NCI-H446 (cell line): ENCODE measurements at regions not wholly inside any gene's neighbourhood (a gene's known extent, or its start where the extent isn't known, plus 50 kb on each side); places are given as distances from the start of the nearest gene placed in this dataset.

Source experiments
- DNase-seq, 2 experiments: peaks; one replicate each; lab custom pipeline; 2025; lab: John Stamatoyannopoulos, UW

- DNase-seq = no peak
These were observed 111.8 kb upstream of the RGMA start for GRCh38 chr15:93200837-93201226.

GRCh38 chr15:93200081-93200836 is 111.2 kb upstream of the RGMA start:
- no peak for DNase-seq

GRCh38 chr15:93196135-93196670 is 107.2 kb upstream of the RGMA start:
- DNase-seq = no peak

GRCh38 chr15:93195109-93195508 is 106.1 kb upstream of the RGMA start:
- no peak for DNase-seq

GRCh38 chr15:93190238-93190637 is 101.2 kb upstream of the RGMA start:
- DNase-seq = no peak

- no peak for DNase-seq
These were observed 100.5 kb upstream of the RGMA start for GRCh38 chr15:93189561-93189960.

- no peak for DNase-seq
These were observed 99.2 kb upstream of the RGMA start for GRCh38 chr15:93188236-93188635.

GRCh38 chr15:93185796-93186195 is 96.8 kb upstream of the RGMA start:
- DNase-seq = no peak

GRCh38 chr15:93182703-93183205 is 93.7 kb upstream of the RGMA start:
- DNase-seq = no peak

GRCh38 chr15:93180656-93181055 is 91.6 kb upstream of the RGMA start:
- DNase-seq = no peak

- DNase-seq = no peak
These were observed 91.1 kb upstream of the RGMA start for GRCh38 chr15:93180128-93180527.

GRCh38 chr15:93179700-93180102 is 90.7 kb upstream of the RGMA start:
- DNase-seq = no peak

- DNase-seq = no peak
These were observed 90.1 kb upstream of the RGMA start for GRCh38 chr15:93179072-93179471.

- no peak for DNase-seq
These were observed 89.4 kb upstream of the RGMA start for GRCh38 chr15:93178371-93178770.

GRCh38 chr15:93176065-93176464 is 87.1 kb upstream of the RGMA start:
- no peak for DNase-seq

GRCh38 chr15:93174836-93175235 is 85.8 kb upstream of the RGMA start:
- no peak for DNase-seq

- no peak for DNase-seq
These were observed 84.4 kb upstream of the RGMA start for GRCh38 chr15:93173369-93173768.

GRCh38 chr15:93171476-93171875 is 82.5 kb upstream of the RGMA start:
- DNase-seq = no peak

GRCh38 chr15:93170329-93170728 is 81.3 kb upstream of the RGMA start:
- no peak for DNase-seq

GRCh38 chr15:93168910-93169309 is 79.9 kb upstream of the RGMA start:
- no peak for DNase-seq

- no peak for DNase-seq
These were observed 78.3 kb upstream of the RGMA start for GRCh38 chr15:93167291-93167690.

- no peak for DNase-seq
These were observed 77.7 kb upstream of the RGMA start for GRCh38 chr15:93166675-93167074.

- no peak for DNase-seq
These were observed 76.9 kb upstream of the RGMA start for GRCh38 chr15:93165734-93166470.
